HepG2 (cell line): ENCODE measurements at regions not wholly inside any gene's neighbourhood (a gene's known extent, or its start where the extent isn't known, plus 50 kb on each side); places are given as distances from the start of the nearest gene placed in this dataset.

Source experiments
- ATAC-seq: fragments of 200-7000 bp; cut with Tn5 transposase; 3 replicates; pipeline ENCODE4 v1.9.1; 2020; ENCODE audit warnings: mild to moderate bottlenecking, moderate library complexity
- BruUV-seq: library from RNA; stranded (reverse); fragments of 400-500 nt; replicated peaks from 2 replicates; lab custom pipeline; 2021; lab: Mats Ljungman, UMichigan
- CTCF ChIA-PET: fragments of 300-600 bp; formaldehyde crosslinking; extraction: SDS; loops from one replicate; lab custom pipeline; 2021; ENCODE audit warnings: low total read pairs, inconsistent platforms, low intra/inter-chr PET ratio; lab: Yijun Ruan, JAX
- POLR2A ChIA-PET: fragments of 350-600 bp; sonication (Branson Sonifier 250); formaldehyde crosslinking; loops from one replicate; lab custom pipeline; 2020; ENCODE audit warnings: antibody characterized with exemption, inconsistent platforms; lab: Yijun Ruan, JAX
- DNase-seq: peaks from one replicate; pipeline ENCODE4 v3.0.0-alpha.2; 2015; ENCODE audit warnings: low spot score
- FAIRE-seq: peaks from 3 replicates; lab custom pipeline; 2011; peaks lifted over from hg19 to GRCh38; lab: Jason Lieb, UNC
- H2AFZ ChIP-seq: one replicate; pipeline ENCODE4 v1.6.1; 2011; ENCODE audit warnings: low read length, inconsistent platforms
- H3K27ac ChIP-seq: fragments of 300-600 bp; 3 replicates; pipeline ENCODE4 v1.8.0; 2011; ENCODE audit warnings: mixed run types, mild to moderate bottlenecking, mixed read lengths, low read length, inconsistent platforms; ENCODE audit not compliant: insufficient read depth; ENCODE audit errors: extremely low read length
- H3K27me3 ChIP-seq, 2 experiments: fragments of 200-600 bp in 1 of 2; 2 replicates in 1 of 2; 3 replicates in 1 of 2; pipeline versions ENCODE4 v1.6.0 to v1.8.0; 2011; ENCODE audit warnings: low read length in 2 of 2, mild to moderate bottlenecking in 2 of 2, moderate library complexity in 2 of 2, inconsistent platforms in 1 of 2; ENCODE audit not compliant: insufficient read depth in 2 of 2, control insufficient read depth in 1 of 2
- H3K36me3 ChIP-seq, 2 experiments: fragments of 200-600 bp in 1 of 2; replicated peaks in 1 of 2; 2 replicates in 1 of 2; 3 replicates in 1 of 2; pipeline versions ENCODE4 v1.5.1 to v1.8.0; 2011; ENCODE audit warnings: low read length in 2 of 2, inconsistent platforms in 1 of 2; ENCODE audit not compliant: insufficient read depth in 2 of 2, control insufficient read depth in 1 of 2
- H3K4me1 ChIP-seq: 2 replicates; pipeline ENCODE4 v1.5.1; 2012; ENCODE audit warnings: low read length, inconsistent platforms; ENCODE audit not compliant: insufficient read depth
- H3K4me2 ChIP-seq: 2 replicates; pipeline ENCODE4 v1.6.0; 2011; ENCODE audit warnings: low read depth, low read length, inconsistent platforms
- H3K4me3 ChIP-seq, 3 experiments: fragments of 200-600 bp in 1 of 3; sonication (generic), shearing (Covaris generic) in 1 of 3; replicated peaks in 1 of 3; 2 replicates each; pipeline ENCODE4 v1.5.1; 2011 to 2016; ENCODE audit warnings: low read length in 3 of 3, inconsistent platforms in 2 of 3, low read depth in 2 of 3, mild to moderate bottlenecking in 2 of 3, control low read depth in 1 of 3, mixed read lengths in 1 of 3; ENCODE audit not compliant: insufficient read depth in 1 of 3
- H3K79me2 ChIP-seq: one replicate; pipeline ENCODE4 v1.6.1; 2011; ENCODE audit warnings: low read length, inconsistent platforms; ENCODE audit not compliant: insufficient read depth
- H3K9ac ChIP-seq: 2 replicates; pipeline ENCODE4 v1.6.0; 2011; ENCODE audit warnings: mild to moderate bottlenecking, low read depth, low read length, inconsistent platforms; ENCODE audit not compliant: insufficient read depth
- H3K9me3 ChIP-seq: 2 replicates; pipeline ENCODE4 v1.5.1; 2012; ENCODE audit warnings: mild to moderate bottlenecking, low read length
- H4K20me1 ChIP-seq: 2 replicates; pipeline ENCODE4 v1.6.0; 2011; ENCODE audit warnings: inconsistent platforms, mild to moderate bottlenecking, low read length, moderate library complexity; ENCODE audit not compliant: insufficient read depth
- ATF6 ChIP-seq: sonication (generic); formaldehyde crosslinking; conservative IDR thresholded peaks from 2 replicates; pipeline ENCODE4 v1.4.0; 2020; ENCODE audit warnings: missing genetic modification reagents
- POLR2AphosphoS2 ChIP-seq: IDR thresholded peaks from 2 replicates; pipeline ENCODE4 v1.6.1; 2011; ENCODE audit warnings: low read depth, low read length, improper control_type of control experiment
- PRDM15 ChIP-seq: sonication (generic); formaldehyde crosslinking; IDR thresholded peaks from 2 replicates; pipeline ENCODE4 v1.4.0; 2020; ENCODE audit warnings: missing genetic modification reagents
- RARA ChIP-seq: IDR thresholded peaks from 2 replicates; pipeline ENCODE4 v1.6.1; 2016; ENCODE audit warnings: missing genetic modification reagents, missing compliant biosample characterization
- SATB2 ChIP-seq: sonication (generic); formaldehyde crosslinking; IDR thresholded peaks from 2 replicates; pipeline ENCODE4 v1.5.0; 2020; ENCODE audit warnings: missing genetic modification reagents
- TCF12 ChIP-seq, 2 experiments: fragments of 450-650 bp in 1 of 2; sonication (generic) in 1 of 2; formaldehyde crosslinking in 1 of 2; IDR thresholded peaks; 2 replicates each; pipeline versions ENCODE4 v1.6.1 to v1.8.0; 2017 to 2022; ENCODE audit warnings: antibody characterized with exemption in 1 of 2, mild to moderate bottlenecking in 1 of 2, missing genetic modification reagents in 1 of 2, moderate library complexity in 1 of 2
- THAP7 ChIP-seq: sonication (generic); formaldehyde crosslinking; IDR thresholded peaks from 2 replicates; pipeline ENCODE4 v1.8.1; 2023; ENCODE audit warnings: mild to moderate bottlenecking, missing genetic modification reagents
- ZFP62 ChIP-seq: sonication (generic); formaldehyde crosslinking; IDR thresholded peaks from 2 replicates; pipeline ENCODE4 v1.4.0; 2020; ENCODE audit warnings: missing genetic modification reagents
- ZNF121 ChIP-seq: sonication (generic); formaldehyde crosslinking; IDR thresholded peaks from 2 replicates; pipeline ENCODE4 v1.5.0; 2020; ENCODE audit warnings: mild to moderate bottlenecking, missing genetic modification reagents
- ZNF619 ChIP-seq: sonication (generic); formaldehyde crosslinking; IDR thresholded peaks from 2 replicates; pipeline ENCODE4 v1.4.0; 2020; ENCODE audit warnings: mild to moderate bottlenecking, missing genetic modification reagents
- WGBS: methylation state at CpG from one replicate; pipeline ENCODE4 v1.1.6; 2017; ENCODE audit warnings: low lambda C conversion rate; 5-methylcytosine and 5-hydroxymethylcytosine counted together
- in situ Hi-C: cut with HindIII; loops from 2 replicates; pipeline ENCODE4 v1.10.0; 2017; ENCODE audit warnings: low pct_unique_long_range_greater_than_20kb; ENCODE audit not compliant: extremely low pct_ligation_motif_present
- intact Hi-C: fragments of 100-400 bp; cut with micrococcal nuclease; formaldehyde crosslinking; loops from one replicate; pipeline ENCODE4 v1.10.0; 2022; ENCODE audit not compliant: unreplicated experiment

GRCh38 chr17:71974051-71974450, 146.8 kb upstream of the SOX9 start:
- Histone ChIP-seq H4K20me1 (no peaks in the 10 kb centered on the region), H3K79me2 (no peaks in the 10 kb centered on the region), H3K4me2 (no peak overlapping the region), H3K27me3 (peaks cover 0 to 24% of the 10 kb centered on the region in 2 experiments; a peak in 3 of 5 replicates), H3K36me3 (no peaks in the 10 kb centered on the region), H3K4me1 (0 out of 2 replicates have a peak, but pooled peaks cover 10% of the 10 kb centered on the region), H3K9me3 (no peaks in the 10 kb centered on the region), H3K9ac (no peak overlapping the region), H3K27ac (no peak overlapping the region), H2AFZ (no peak overlapping the region), H3K4me3 (no peak overlapping the region)
- FAIRE-seq: no peak
- TF ChIP-seq RARA (CRISPR knock-in tag) (no peak), POLR2AphosphoS2 (no peak), THAP7 (CRISPR knock-in tag) (no peak), SATB2 (CRISPR knock-in tag) (no peak), PRDM15 (CRISPR knock-in tag) (no peak), TCF12 (IDR thresholded peaks at IDR 0.05) (no peak), TCF12 (CRISPR knock-in tag; IDR thresholded peaks at IDR 0.05) (no peak), ZFP62 (CRISPR knock-in tag) (no peak), ZNF619 (CRISPR knock-in tag) (no peak), ATF6 (no peak), ZNF121 (CRISPR knock-in tag) (no peak)
- ATAC-seq: no peak
- BruUV-seq: no TSS peak
- DNase-seq: no peak
- 57% methylated on average over 4 of the region's 4 CpGs for WGBS
- in situ Hi-C loops (no loop called here), intact Hi-C loops (no loop called here)
- ChIA-PET POLR2A (no interaction called here), CTCF (no interaction called here)
